ENCODE measurements at regions not wholly inside any gene's neighbourhood (a gene's known extent, or its start where the extent isn't known, plus 50 kb on each side); places are given as distances from the start of the nearest gene placed in this dataset.

GRCh38 chr2:36290306-36290856 lies 65.2 kb upstream of the CRIM1 start:
- ChIA-PET POLR2A (no interaction called here), CTCF (interaction anchor here (1.3 kb wide), 1 partner anchor 31 kb away, joined by 3 read pairs; no protein-coding TSS in a partner anchor)
- no peaks in the 10 kb centered on the region for H3K9me3 ChIP-seq (ENCODE audit: control insufficient read depth, insufficient read depth, low read depth, low read length)
- H3K4me3 ChIP-seq (ENCODE audit: low read depth, low read length): no peak overlapping the region
- no peaks in the 10 kb centered on the region for H3K4me1 ChIP-seq (ENCODE audit: control insufficient read depth, insufficient read depth, low read length)
- no peaks in the 10 kb centered on the region for H3K36me3 ChIP-seq (ENCODE audit: control insufficient read depth in 2 of 2, insufficient read depth in 1 of 2, low read length in 2 of 2)
- no peak overlapping the region for H3K27ac ChIP-seq (ENCODE audit: extremely low read depth, low read depth, low read length)
- no peak for TF ChIP-seq ZBTB10 (tag by site-specific recombination; IDR thresholded peaks at IDR 0.05)
- no peak for TF ChIP-seq ZNF600 (tag by site-specific recombination; IDR thresholded peaks at IDR 0.05)
- TF ChIP-seq INSM2 (tag by site-specific recombination; IDR thresholded peaks at IDR 0.05): no peak
- TF ChIP-seq ZNF561 (tag by site-specific recombination; IDR thresholded peaks at IDR 0.05; ENCODE audit: borderline replicate concordance): no peak
- no peak for TF ChIP-seq ZNF23 (tag by site-specific recombination; IDR thresholded peaks at IDR 0.05; ENCODE audit: borderline replicate concordance)
- no peak for TF ChIP-seq ZNF48 (tag by site-specific recombination; IDR thresholded peaks at IDR 0.05)
- TF ChIP-seq ZNF707 (tag by site-specific recombination; IDR thresholded peaks at IDR 0.05): no peak
- TF ChIP-seq ZNF214 (tag by site-specific recombination; IDR thresholded peaks at IDR 0.05; ENCODE audit: borderline replicate concordance): no peak
- TF ChIP-seq SALL2 (tag by site-specific recombination; IDR thresholded peaks at IDR 0.05; ENCODE audit: borderline replicate concordance): no peak
- TF ChIP-seq BCL11A (tag by site-specific recombination; IDR thresholded peaks at IDR 0.05; ENCODE audit: low read depth): no peak
- no peak for TF ChIP-seq ZNF155 (tag by site-specific recombination; IDR thresholded peaks at IDR 0.05)
- no peak for TF ChIP-seq ZNF623 (tag by site-specific recombination; IDR thresholded peaks at IDR 0.05)
- TF ChIP-seq FEZF1 (tag by site-specific recombination; IDR thresholded peaks at IDR 0.05): no peak
- TF ChIP-seq ZNF518A (tag by site-specific recombination; conservative IDR thresholded peaks at IDR 0.05; ENCODE audit: low read depth): no peak
- no peak for TF ChIP-seq KLF1 (tag by site-specific recombination; IDR thresholded peaks at IDR 0.05)
- no peak for TF ChIP-seq ZNF148 (tag by site-specific recombination; IDR thresholded peaks at IDR 0.05; ENCODE audit: borderline replicate concordance)
- TF ChIP-seq GLI2 (tag by site-specific recombination; IDR thresholded peaks at IDR 0.05; ENCODE audit: borderline replicate concordance, low read depth): no peak
- TF ChIP-seq GLIS2 (tag by site-specific recombination; IDR thresholded peaks at IDR 0.05): no peak

Measured in HEK293 (cell line).